H7 (cell line): ENCODE measurements at regions not wholly inside any gene's neighbourhood (a gene's known extent, or its start where the extent isn't known, plus 50 kb on each side); places are given as distances from the start of the nearest gene placed in this dataset.

Experiments
- DNase-seq: peaks from one replicate; pipeline ENCODE4 v3.0.0; 2012
- H3K27me3 ChIP-seq: 2 replicates; pipeline ENCODE4 v1.6.0; 2011; ENCODE audit warnings: mild to moderate bottlenecking, low read length; ENCODE audit not compliant: control insufficient read depth, insufficient read depth
- H3K36me3 ChIP-seq: replicated peaks from 2 replicates; pipeline ENCODE4 v1.5.1; 2011; ENCODE audit warnings: low read length; ENCODE audit not compliant: control insufficient read depth, insufficient read depth
- H3K4me3 ChIP-seq: 2 replicates; pipeline ENCODE4 v1.5.1; 2011; ENCODE audit warnings: low read depth, mild to moderate bottlenecking, control low read depth, low read length, moderate library complexity; ENCODE audit not compliant: insufficient read depth

DNA sequence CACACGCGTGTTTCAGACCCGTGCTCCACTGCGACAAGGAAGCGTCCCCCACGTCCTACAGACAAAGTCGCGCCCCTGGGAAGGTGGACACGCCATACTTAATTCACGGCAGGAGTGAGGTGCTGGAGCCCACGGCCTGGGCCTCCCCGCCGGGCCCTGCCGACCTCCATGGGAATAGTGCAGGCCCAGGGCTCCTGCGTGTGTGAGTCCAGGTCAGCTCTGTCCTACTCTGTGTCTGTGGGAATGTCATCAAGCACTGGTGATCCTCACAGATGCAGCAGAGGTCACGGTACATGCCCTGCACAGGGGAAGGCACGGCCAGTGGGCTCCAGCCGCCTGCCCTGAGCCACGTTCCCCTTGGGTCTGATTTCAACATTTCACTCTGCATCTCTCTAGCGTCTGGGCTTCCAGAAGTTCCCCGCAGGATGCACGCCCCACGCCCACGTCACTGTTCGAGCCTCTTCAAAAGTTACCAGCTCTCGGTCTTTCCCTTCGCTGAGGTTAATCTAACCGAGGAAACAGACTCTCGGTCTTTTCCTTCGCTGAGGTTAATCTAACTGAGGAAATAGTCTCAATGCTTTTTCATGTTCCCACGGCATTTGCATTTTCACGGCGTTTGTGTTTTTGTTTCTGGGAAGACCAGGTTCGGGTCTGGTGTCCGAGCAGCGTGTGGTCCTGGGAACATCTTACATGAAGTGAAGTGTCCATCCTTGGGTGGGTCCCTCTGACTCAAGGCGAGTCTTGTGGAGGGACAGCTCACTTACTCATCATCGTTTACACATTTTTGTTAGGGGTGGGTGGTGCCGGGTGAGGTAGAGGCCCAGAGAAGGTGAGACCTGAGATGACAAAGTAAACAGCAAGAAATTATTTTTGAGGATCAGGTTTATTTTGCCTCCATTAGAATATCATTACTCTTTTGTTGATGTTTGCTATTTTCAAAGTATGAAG, 157.3 kb upstream of the ALKAL2 start:
- DNase-seq, result no peak

DNA sequence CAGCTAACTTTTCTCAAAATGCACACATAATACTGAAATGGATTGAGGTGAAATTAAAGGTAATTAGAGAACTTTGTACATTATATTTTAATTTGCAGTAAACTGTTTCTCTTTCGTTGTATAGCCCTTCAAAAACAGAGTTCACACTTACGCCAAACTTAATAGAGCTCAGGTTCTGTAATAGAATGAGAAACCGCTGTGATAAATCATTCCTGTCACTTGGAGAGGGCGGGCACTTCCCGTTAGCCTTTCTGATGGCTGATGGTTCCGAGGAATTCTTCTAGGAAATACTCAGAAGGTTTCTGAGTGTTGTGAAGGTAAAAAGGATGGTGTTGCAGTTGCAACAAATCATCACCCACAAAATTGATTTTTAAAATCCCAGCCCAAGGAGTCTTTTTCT, 155.8 kb upstream of the ALKAL2 start:
- H3K36me3 ChIP-seq, result no peaks in the 10 kb centered on the region
- no peak overlapping the region for H3K4me3 ChIP-seq
- H3K27me3 ChIP-seq, result no peaks in the 10 kb centered on the region
- DNase-seq, result no peak

More for the DNA sequence above, 157.3 kb upstream of the ALKAL2 start:
- Histone ChIP-seq H3K4me3 (no peak overlapping the region), H3K27me3 (no peaks in the 10 kb centered on the region), H3K36me3 (no peaks in the 10 kb centered on the region)

DNA sequence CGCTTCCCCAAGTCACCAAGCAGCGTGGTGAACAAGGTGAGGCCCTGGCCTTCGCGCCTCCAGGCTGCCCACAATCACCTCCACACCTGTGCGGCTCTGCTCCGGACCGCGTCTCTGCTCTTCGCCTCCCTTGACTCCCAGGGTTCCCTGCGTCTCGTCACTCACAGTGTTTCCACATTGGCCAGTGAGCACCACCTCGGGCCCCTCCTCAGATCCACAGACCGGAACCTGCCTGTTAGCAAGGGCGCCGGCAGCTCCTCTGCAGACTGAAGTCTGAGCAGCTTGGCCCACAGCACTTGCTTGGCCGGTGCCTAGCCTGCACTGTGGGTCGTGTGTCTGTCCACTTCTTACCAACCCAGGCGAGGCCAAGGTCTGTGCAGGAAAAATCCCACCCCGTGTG, 155.3 kb upstream of the ALKAL2 start:
- H3K27me3 ChIP-seq, result no peaks in the 10 kb centered on the region
- H3K36me3 ChIP-seq, result no peaks in the 10 kb centered on the region
- no peak for DNase-seq
- no peak overlapping the region for H3K4me3 ChIP-seq

DNA sequence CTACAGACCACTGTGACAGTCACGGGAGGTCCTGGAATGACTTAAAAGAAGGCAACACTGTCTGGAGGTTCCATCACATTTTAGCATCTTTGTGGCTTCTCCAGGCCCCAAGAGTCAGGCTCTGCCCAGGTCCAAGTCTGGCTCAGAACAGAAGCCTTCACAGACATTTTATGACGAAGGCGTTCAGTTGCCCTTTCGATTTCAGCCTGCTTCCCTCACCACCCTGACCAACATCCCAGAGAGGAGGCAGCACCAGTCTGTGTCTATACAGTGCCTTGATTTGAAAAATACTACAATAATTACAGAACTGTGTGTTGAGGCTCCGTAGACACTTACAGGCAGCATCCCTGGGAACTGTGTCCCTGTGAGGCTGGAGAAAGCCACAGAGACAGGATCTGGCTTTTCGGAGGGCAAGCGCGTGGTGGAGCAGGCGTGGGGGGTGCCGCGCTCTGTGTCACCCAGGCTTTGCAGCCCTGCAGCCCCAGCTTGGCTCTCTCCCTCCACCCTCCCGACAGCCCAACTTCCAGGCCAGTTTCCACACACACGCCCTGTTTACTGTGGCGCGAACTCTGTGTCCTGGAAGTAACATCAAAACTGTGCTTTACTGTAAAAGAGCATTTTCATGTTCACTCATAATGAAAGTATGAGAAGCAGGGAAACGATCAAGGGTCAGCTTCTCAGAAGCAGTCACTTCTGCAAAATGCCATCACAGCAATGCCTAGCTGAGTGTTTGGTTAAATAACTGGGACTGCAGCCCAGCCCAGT, 153.5 kb upstream of the ALKAL2 start:
- Histone ChIP-seq H3K36me3 (no peaks in the 10 kb centered on the region), H3K4me3 (no peak overlapping the region), H3K27me3 (no peaks in the 10 kb centered on the region)
- DNase-seq, result no peak

DNA sequence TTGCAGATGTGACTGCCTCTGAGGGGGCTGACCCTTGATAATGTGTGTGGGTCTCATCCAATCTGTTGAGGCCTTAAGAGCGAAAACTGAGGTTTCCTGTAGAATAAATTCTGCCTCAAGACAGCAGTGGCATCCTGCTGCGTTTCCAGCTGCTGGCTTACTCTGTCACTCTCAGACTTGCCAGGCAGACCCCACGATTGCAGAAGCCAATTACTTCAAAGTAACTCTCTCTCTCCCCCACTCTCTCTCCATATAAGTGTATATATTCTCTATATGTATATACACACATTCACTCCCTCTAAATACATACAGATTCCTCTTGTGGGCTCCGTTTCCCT, 152.5 kb upstream of the ALKAL2 start:
- no peak for DNase-seq
- H3K27me3 ChIP-seq, result no peaks in the 10 kb centered on the region
- H3K36me3 ChIP-seq, result no peaks in the 10 kb centered on the region
- no peak overlapping the region for H3K4me3 ChIP-seq

DNA sequence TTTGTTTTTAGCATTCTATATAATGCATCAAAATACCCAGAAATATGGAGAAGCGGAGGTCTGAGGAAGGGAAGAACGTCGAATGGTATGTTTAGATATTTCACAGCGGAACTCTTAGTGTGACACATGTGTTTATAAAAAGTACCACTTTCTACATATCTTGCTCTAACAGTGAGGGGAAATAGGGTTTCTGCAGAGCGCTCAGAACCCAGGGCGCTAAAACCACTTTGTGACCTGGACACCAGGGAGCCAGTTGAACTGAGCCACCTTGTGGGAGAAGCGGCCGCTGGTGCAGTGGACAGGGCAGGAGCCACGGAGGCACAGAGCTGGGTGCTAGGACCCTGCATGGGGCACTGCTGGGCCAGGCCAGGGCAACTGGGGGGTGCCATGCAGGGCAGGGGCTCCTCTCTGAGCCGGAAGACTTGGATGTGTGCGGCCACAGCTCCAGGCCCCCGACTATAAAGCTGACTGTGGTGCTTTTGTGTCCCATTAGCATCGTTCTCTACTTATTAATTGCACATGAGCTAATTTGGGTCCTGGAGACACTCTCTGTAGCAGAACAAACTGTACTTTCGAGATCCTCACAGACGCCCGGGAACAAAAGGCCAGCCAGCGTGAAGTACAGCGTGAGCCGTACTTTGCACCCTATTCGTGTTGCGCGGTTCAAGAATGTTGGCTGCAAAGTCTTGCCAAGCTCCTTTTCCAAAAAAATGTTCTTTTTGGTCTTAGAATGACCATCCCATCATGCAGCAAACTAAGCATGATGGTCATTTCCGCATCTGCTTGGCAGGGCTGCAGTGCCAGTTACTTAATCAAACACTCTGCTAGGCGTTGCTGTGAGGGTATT, 151.9 kb upstream of the ALKAL2 start:
- Histone ChIP-seq H3K27me3 (no peaks in the 10 kb centered on the region), H3K4me3 (no peak overlapping the region), H3K36me3 (no peaks in the 10 kb centered on the region)
- DNase-seq, result no peak

DNA sequence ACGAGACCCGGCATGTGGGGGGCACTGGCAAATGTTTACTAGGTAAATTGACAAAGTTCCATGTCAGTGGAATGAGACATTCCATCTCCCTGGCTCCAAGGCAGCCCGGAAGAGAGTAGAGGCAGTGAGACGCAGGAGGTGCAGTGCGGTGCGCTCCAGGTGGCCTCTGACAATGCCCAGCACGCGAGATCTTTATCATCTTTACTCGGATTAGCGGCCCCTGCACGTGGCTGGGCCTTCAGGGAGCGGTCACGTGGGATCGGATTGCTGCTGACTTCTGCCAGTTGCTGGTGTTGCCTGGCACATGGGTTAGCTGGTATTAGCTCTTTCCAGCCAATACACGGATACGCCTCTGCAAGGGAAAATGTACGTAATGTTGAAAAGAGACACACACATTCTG, 151.2 kb upstream of the ALKAL2 start:
- Histone ChIP-seq H3K27me3 (no peaks in the 10 kb centered on the region), H3K36me3 (no peaks in the 10 kb centered on the region), H3K4me3 (no peak overlapping the region)
- DNase-seq, result no peak

DNA sequence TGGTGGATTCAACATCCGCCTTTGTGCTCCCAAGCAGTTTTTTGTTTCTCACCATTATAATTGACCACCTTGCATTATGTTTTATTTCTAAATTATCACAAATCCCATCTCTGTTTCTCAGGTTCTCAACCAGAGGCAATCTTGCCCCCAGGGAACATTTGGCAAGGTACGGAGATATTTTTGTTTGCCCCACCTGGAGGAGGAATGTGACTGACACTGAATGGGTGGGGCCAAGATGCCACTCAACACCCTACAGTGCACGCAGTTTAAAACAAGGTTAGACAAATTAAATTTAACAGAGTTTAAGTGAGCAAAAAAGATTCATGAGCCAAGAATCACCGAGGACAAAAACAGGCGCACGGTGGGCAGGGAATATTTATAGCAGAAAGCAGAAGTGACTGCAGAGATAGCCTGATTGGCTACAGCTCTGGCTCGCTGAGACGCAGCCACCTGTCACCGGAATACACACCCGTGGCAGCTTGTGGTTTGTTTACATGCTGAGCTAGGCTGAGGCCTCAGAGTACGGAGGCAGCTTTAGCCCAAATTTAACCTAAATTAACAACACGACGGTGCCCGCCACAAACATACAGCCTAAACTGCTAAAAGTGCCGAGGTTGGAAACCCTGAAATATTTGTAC, 150.0 kb upstream of the ALKAL2 start:
- no peak overlapping the region for H3K4me3 ChIP-seq
- no peak for DNase-seq
- H3K36me3 ChIP-seq, result no peaks in the 10 kb centered on the region
- H3K27me3 ChIP-seq, result no peaks in the 10 kb centered on the region

DNA sequence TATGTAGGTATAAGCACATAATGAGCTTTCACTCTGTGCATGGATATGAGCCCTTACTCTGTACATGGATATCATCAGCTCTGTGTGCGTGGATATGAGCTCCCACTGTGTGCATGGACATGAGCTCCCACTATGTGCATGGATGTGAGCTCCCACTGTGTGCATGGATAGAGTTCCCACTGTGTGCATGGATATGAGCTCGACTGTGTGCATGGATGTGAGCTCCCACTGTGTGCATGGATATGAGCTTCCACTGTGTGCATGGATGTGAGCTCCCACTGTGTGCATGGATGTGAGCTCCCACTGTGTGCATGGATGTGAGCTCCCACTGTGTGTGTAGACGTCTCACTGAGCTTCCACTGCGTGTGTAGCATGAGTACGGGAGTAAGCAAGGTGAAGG, 149.3 kb upstream of the ALKAL2 start:
- Histone ChIP-seq H3K36me3 (no peaks in the 10 kb centered on the region), H3K27me3 (no peaks in the 10 kb centered on the region), H3K4me3 (no peak overlapping the region)
- DNase-seq, result no peak

DNA sequence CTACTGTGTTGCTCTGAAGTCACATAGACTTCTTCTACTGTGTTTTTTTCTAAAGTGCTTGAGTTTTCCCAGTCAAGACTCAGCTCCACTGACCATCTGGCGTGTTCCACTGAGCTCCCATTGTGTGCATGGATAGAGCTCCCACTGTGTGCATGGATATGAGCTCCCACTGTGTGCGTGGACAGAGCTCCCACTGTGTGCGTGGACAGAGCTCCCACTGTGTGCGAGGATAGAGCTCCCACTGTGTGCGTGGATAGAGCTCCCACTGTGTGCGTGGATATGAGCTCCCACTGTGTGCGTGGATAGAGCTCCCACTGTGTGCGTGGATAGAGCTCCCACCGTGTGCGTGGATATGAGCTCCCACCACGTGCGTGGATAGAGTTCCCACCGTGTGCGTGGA, 148.3 kb upstream of the ALKAL2 start:
- H3K27me3 ChIP-seq, result no peaks in the 10 kb centered on the region
- H3K4me3 ChIP-seq, result no peak overlapping the region
- H3K36me3 ChIP-seq, result no peaks in the 10 kb centered on the region
- no peak for DNase-seq

DNA sequence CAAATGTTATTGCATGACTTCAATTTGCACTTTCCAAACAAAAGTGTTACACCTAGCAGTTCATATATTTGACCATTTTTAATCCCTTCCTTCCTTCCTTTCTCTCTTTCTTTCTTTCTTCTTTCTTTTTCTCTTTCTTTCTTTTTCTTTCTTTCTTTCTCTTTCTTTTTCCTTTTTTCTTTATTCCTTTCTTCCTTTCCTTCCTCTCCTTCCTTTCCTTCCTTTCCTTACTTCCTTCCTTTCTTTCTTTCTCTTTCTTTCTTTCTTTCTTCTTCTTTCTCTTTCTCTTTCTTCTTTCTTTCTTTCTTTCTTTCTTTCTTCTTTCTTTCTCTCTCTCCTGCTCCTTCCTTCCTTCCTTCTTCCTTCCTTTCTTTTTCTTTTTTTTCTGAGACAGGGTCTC, 146.7 kb upstream of the ALKAL2 start:
- DNase-seq, result no peak
- Histone ChIP-seq H3K27me3 (no peaks in the 10 kb centered on the region), H3K36me3 (no peaks in the 10 kb centered on the region), H3K4me3 (no peak overlapping the region)

DNA sequence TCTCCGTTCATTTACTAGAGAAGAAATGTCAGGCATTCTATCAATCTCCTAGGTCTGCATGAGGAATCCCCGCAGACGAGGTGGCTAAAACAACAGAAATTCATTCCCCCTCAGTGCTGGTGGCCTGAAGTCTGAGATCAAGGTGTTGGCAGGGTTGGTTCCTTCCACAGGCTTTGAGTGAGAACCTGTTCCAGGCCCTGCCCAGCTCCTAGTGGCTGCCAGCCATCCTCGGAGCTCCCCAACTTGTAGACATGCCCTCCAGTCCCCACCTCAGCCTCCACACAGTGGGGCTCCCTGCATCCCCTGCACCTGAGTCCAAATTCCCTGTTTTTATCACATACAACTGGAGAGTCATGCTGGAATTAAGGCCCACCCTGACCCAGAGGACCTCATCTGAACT, 145.3 kb upstream of the ALKAL2 start:
- Histone ChIP-seq H3K27me3 (no peaks in the 10 kb centered on the region), H3K4me3 (no peak overlapping the region), H3K36me3 (no peaks in the 10 kb centered on the region)
- DNase-seq, result no peak

DNA sequence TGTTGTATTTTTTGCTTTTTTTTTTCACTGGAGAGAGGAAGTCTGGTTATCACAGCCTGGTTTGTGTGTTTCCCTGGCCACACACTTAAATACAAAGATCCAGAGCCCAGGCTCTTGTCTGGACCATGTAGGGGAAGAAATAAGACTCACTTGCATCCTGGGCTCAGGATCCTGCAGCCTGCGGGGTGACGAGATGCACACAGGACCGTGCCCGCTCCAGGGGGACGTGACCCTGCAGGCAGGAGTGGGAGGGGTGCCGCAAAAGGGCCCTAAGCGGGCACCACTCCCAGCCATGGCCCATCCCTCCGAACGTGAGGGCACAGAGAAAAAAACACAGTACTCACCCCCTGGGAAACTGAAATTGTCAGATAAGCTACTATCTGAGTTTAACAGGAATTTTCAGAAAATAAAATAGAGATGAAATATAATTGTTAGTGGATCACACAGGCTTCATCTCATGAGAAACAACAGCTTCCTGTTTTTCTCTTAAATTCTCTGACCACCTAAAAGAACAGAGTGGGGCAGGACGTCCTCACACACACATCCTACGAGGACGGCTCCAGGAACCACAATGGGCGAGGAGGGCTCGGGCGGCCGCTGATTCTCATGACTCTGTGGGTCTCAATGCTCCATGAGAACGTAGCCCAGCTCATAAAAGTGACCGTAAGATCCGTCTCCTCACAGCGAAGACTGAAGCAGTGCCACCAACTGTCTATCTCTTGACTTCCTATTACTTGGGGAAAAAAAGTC, 142.6 kb upstream of the ALKAL2 start:
- no peak for DNase-seq
- Histone ChIP-seq H3K4me3 (no peak overlapping the region), H3K36me3 (no peaks in the 10 kb centered on the region), H3K27me3 (no peaks in the 10 kb centered on the region)
